ENCODE measurements at regions not wholly inside any gene's neighbourhood (a gene's known extent, or its start where the extent isn't known, plus 50 kb on each side); places are given as distances from the start of the nearest gene placed in this dataset.

DNA sequence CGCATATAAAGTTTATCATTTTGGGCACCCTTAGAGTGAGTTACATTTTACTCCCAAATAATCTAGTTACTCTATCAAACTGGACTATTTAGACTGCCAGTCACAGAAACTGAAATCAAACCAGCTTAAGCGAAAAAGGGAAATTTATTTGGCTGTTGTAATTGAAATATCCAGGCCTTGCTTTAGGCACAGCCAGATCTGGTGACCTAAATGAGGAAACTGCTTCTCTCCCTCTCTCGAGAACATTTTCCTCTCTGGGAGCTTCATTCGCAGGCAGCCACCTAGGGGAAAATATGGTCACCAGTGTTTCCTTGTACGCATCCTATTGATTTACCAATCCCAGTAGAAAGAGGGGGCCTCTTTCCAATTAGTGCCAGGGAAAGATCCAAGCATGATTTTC, 175.3 kb upstream of the MITF start:
- Histone ChIP-seq H3K27ac (no peak overlapping the region), H3K4me2 (no peak overlapping the region), H3K27me3 (ENCODE audit: insufficient read depth, low read depth) (no peaks in the 10 kb centered on the region), H3K36me3 (ENCODE audit: insufficient read depth) (no peaks in the 10 kb centered on the region), H2AFZ (ENCODE audit: low read depth) (no peak overlapping the region), H3K4me3 (IDR thresholded peaks at IDR 0.05; ENCODE audit: insufficient read depth, low read depth, low read length) (no peak overlapping the region), H3K79me2 (ENCODE audit: insufficient read depth, low read depth) (no peaks in the 10 kb centered on the region), H3K4me1 (ENCODE audit: low read depth, poor library complexity, severe bottlenecking) (no peaks in the 10 kb centered on the region), H4K20me1 (ENCODE audit: insufficient read depth) (no peaks in the 10 kb centered on the region), H3K9ac (no peak overlapping the region)
- TF ChIP-seq, protein P1, sequence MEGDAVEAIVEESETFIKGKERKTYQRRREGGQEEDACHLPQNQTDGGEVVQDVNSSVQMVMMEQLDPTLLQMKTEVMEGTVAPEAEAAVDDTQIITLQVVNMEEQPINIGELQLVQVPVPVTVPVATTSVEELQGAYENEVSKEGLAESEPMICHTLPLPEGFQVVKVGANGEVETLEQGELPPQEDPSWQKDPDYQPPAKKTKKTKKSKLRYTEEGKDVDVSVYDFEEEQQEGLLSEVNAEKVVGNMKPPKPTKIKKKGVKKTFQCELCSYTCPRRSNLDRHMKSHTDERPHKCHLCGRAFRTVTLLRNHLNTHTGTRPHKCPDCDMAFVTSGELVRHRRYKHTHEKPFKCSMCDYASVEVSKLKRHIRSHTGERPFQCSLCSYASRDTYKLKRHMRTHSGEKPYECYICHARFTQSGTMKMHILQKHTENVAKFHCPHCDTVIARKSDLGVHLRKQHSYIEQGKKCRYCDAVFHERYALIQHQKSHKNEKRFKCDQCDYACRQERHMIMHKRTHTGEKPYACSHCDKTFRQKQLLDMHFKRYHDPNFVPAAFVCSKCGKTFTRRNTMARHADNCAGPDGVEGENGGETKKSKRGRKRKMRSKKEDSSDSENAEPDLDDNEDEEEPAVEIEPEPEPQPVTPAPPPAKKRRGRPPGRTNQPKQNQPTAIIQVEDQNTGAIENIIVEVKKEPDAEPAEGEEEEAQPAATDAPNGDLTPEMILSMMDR (conservative IDR thresholded peaks at IDR 0.05; ENCODE audit: low read depth, low read length) = no peak

- Histone ChIP-seq H3K4me2 (no peak overlapping the region), H3K27me3 (ENCODE audit: insufficient read depth, low read depth) (no peaks in the 10 kb centered on the region), H3K79me2 (ENCODE audit: insufficient read depth, low read depth) (no peaks in the 10 kb centered on the region), H3K27ac (no peak overlapping the region), H3K4me1 (ENCODE audit: low read depth, poor library complexity, severe bottlenecking) (no peaks in the 10 kb centered on the region), H3K9ac (no peak overlapping the region), H3K36me3 (ENCODE audit: insufficient read depth) (no peaks in the 10 kb centered on the region), H4K20me1 (ENCODE audit: insufficient read depth) (no peaks in the 10 kb centered on the region), H3K4me3 (IDR thresholded peaks at IDR 0.05; ENCODE audit: insufficient read depth, low read depth, low read length) (no peak overlapping the region), H2AFZ (ENCODE audit: low read depth) (no peak overlapping the region)
- TF ChIP-seq, protein P1 (conservative IDR thresholded peaks at IDR 0.05; ENCODE audit: low read depth, low read length) = no peak
Observed at GRCh38 chr3:69563151-69563550, 176.1 kb upstream of the MITF start.

DNA sequence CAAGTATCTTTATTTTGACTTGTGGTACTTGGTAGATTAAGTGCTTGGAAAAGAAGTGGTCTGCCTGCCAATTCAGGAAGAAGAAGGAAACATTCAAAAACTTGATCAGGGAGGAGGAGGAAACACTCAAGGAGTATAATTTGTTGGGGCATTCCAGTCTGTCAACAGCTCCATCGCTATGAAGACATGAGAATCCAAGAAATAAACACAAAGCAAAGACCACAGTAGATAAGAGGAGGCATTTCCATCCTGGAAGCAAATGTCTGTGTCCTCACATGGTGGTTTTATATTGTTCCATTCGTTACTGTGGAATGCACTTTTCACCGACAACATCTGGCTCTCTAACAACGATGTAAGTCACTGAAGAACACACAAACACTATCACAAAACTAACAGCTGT, 176.1 kb upstream of the FRMD4B start:
- H3K79me2 ChIP-seq (ENCODE audit: insufficient read depth, low read depth) = no peaks in the 10 kb centered on the region
- no peaks in the 10 kb centered on the region for H3K4me1 ChIP-seq (ENCODE audit: low read depth, poor library complexity, severe bottlenecking)
- H3K27ac ChIP-seq = no peak overlapping the region
- H3K4me2 ChIP-seq = no peak overlapping the region
- no peaks in the 10 kb centered on the region for H3K27me3 ChIP-seq (ENCODE audit: insufficient read depth, low read depth)
- TF ChIP-seq, protein P1 (conservative IDR thresholded peaks at IDR 0.05; ENCODE audit: low read depth, low read length) = no peak
- no peak overlapping the region for H2AFZ ChIP-seq (ENCODE audit: low read depth)
- H3K4me3 ChIP-seq (IDR thresholded peaks at IDR 0.05; ENCODE audit: insufficient read depth, low read depth, low read length) = no peak overlapping the region
- no peaks in the 10 kb centered on the region for H3K36me3 ChIP-seq (ENCODE audit: insufficient read depth)
- H3K9ac ChIP-seq = no peak overlapping the region
- no peaks in the 10 kb centered on the region for H4K20me1 ChIP-seq (ENCODE audit: insufficient read depth)

- no peaks in the 10 kb centered on the region for H3K36me3 ChIP-seq (ENCODE audit: insufficient read depth)
- no peaks in the 10 kb centered on the region for H3K27me3 ChIP-seq (ENCODE audit: insufficient read depth, low read depth)
- TF ChIP-seq, protein P1 (conservative IDR thresholded peaks at IDR 0.05; ENCODE audit: low read depth, low read length) = no peak
- H2AFZ ChIP-seq (ENCODE audit: low read depth) = no peak overlapping the region
- no peaks in the 10 kb centered on the region for H3K4me1 ChIP-seq (ENCODE audit: low read depth, poor library complexity, severe bottlenecking)
- H3K9ac ChIP-seq = no peak overlapping the region
- no peak overlapping the region for H3K4me3 ChIP-seq (IDR thresholded peaks at IDR 0.05; ENCODE audit: insufficient read depth, low read depth, low read length)
- H3K79me2 ChIP-seq (ENCODE audit: insufficient read depth, low read depth) = no peaks in the 10 kb centered on the region
- H3K27ac ChIP-seq = no peak overlapping the region
- no peak overlapping the region for H3K4me2 ChIP-seq
- no peaks in the 10 kb centered on the region for H4K20me1 ChIP-seq (ENCODE audit: insufficient read depth)
Observed at GRCh38 chr3:69560818-69561217, 174.9 kb upstream of the FRMD4B start.

Measured in KMS-11 (cell line).